ENCODE measurements at regions not wholly inside any gene's neighbourhood (a gene's known extent, or its start where the extent isn't known, plus 50 kb on each side); places are given as distances from the start of the nearest gene placed in this dataset.

DNA sequence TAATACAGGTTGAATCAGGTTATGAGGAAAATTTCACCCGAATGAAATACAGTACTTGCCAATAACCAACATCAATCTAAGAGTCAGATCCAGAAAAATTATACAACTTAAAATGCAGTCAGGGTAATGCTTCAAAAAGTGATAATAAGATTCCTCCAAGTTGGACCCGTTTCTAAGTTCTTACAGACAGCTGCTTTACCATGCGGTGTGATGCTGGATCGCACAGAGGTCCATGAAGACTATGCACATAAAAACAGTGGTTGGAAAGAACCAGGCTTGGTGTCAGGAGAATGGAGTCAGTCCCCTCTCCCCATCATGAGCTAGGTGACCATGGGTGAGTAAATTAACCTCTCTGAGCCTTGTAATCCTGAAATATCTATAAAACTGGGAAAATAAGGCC is 261.3 kb downstream of the QDPR start:
- no peak for ATAC-seq
- BruUV-seq (replicated peaks): no TSS peak
- 29% methylated on average over 4 of the region's 4 CpGs for WGBS (ENCODE audit: insufficient coverage, insufficient replicate concordance, low lambda C conversion rate, missing lambda C conversion rate)
- Histone ChIP-seq H3K79me2 (ENCODE audit: control insufficient read depth, insufficient read depth, low read length) (no peaks in the 10 kb centered on the region), H3K9ac (ENCODE audit: control insufficient read depth, insufficient read depth, low read length) (no peak overlapping the region), H3K9me3 (replicated peaks; ENCODE audit: control insufficient read depth, insufficient read depth, low read length) (no peaks in the 10 kb centered on the region), H3K4me3 (no peak overlapping the region), H3K4me2 (ENCODE audit: control insufficient read depth, insufficient read depth) (no peak overlapping the region), H3K27ac (ENCODE audit: control insufficient read depth, insufficient read depth) (no peak overlapping the region), H3K36me3 (ENCODE audit: control insufficient read depth in 2 of 2, insufficient read depth in 2 of 2, low read length in 1 of 2) (no peaks in the 10 kb centered on the region), H3K4me1 (ENCODE audit: control insufficient read depth, insufficient read depth, low read length) (no peaks in the 10 kb centered on the region), H3K27me3 (replicated peaks in 1 of 2; ENCODE audit: control insufficient read depth in 2 of 2, insufficient read depth in 2 of 2, low read length in 1 of 2) (no peaks in the 10 kb centered on the region), H4K20me1 (ENCODE audit: control insufficient read depth, insufficient read depth) (no peaks in the 10 kb centered on the region), H2AFZ (ENCODE audit: control insufficient read depth, low read depth, low read length) (no peak overlapping the region)
- POLR2A ChIA-PET: no interaction called here
- TF ChIP-seq CHD1 (IDR thresholded peaks at IDR 0.05; ENCODE audit: low read depth, low read length): no peak
- TF ChIP-seq HCFC1 (IDR thresholded peaks at IDR 0.05; ENCODE audit: low read length): no peak
- TF ChIP-seq, protein P1, sequence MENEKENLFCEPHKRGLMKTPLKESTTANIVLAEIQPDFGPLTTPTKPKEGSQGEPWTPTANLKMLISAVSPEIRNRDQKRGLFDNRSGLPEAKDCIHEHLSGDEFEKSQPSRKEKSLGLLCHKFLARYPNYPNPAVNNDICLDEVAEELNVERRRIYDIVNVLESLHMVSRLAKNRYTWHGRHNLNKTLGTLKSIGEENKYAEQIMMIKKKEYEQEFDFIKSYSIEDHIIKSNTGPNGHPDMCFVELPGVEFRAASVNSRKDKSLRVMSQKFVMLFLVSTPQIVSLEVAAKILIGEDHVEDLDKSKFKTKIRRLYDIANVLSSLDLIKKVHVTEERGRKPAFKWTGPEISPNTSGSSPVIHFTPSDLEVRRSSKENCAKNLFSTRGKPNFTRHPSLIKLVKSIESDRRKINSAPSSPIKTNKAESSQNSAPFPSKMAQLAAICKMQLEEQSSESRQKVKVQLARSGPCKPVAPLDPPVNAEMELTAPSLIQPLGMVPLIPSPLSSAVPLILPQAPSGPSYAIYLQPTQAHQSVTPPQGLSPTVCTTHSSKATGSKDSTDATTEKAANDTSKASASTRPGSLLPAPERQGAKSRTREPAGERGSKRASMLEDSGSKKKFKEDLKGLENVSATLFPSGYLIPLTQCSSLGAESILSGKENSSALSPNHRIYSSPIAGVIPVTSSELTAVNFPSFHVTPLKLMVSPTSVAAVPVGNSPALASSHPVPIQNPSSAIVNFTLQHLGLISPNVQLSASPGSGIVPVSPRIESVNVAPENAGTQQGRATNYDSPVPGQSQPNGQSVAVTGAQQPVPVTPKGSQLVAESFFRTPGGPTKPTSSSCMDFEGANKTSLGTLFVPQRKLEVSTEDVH (IDR thresholded peaks at IDR 0.05; ENCODE audit: low read depth, partially characterized antibody): no peak
- TF ChIP-seq NFYA (IDR thresholded peaks at IDR 0.05; ENCODE audit: borderline replicate concordance, low read depth, low read length): no peak
- no peak for TF ChIP-seq CREM (IDR thresholded peaks at IDR 0.05; ENCODE audit: low read depth)
- TF ChIP-seq RELA (IDR thresholded peaks at IDR 0.05; ENCODE audit: borderline replicate concordance, partially characterized antibody): no peak
- no peak for TF ChIP-seq ESRRA (IDR thresholded peaks at IDR 0.05; ENCODE audit: low read length)
- TF ChIP-seq MXI1 (IDR thresholded peaks at IDR 0.05; ENCODE audit: low read depth, low read length): no peak
- no peak for TF ChIP-seq TCF12 (IDR thresholded peaks at IDR 0.05; ENCODE audit: low read depth, low read length)
- TF ChIP-seq ZNF384 (IDR thresholded peaks at IDR 0.05; ENCODE audit: borderline replicate concordance, low read depth, low read length): no peak
- TF ChIP-seq PAX5 (IDR thresholded peaks at IDR 0.05; ENCODE audit: borderline replicate concordance, low read depth, low read length): no peak
- TF ChIP-seq, protein P2, sequence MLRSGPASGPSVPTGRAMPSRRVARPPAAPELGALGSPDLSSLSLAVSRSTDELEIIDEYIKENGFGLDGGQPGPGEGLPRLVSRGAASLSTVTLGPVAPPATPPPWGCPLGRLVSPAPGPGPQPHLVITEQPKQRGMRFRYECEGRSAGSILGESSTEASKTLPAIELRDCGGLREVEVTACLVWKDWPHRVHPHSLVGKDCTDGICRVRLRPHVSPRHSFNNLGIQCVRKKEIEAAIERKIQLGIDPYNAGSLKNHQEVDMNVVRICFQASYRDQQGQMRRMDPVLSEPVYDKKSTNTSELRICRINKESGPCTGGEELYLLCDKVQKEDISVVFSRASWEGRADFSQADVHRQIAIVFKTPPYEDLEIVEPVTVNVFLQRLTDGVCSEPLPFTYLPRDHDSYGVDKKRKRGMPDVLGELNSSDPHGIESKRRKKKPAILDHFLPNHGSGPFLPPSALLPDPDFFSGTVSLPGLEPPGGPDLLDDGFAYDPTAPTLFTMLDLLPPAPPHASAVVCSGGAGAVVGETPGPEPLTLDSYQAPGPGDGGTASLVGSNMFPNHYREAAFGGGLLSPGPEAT (IDR thresholded peaks at IDR 0.05; ENCODE audit: low read depth): no peak
- TF ChIP-seq ZZZ3 (IDR thresholded peaks at IDR 0.05; ENCODE audit: control insufficient read depth, insufficient read length, low read depth): no peak
- TF ChIP-seq, protein P3, sequence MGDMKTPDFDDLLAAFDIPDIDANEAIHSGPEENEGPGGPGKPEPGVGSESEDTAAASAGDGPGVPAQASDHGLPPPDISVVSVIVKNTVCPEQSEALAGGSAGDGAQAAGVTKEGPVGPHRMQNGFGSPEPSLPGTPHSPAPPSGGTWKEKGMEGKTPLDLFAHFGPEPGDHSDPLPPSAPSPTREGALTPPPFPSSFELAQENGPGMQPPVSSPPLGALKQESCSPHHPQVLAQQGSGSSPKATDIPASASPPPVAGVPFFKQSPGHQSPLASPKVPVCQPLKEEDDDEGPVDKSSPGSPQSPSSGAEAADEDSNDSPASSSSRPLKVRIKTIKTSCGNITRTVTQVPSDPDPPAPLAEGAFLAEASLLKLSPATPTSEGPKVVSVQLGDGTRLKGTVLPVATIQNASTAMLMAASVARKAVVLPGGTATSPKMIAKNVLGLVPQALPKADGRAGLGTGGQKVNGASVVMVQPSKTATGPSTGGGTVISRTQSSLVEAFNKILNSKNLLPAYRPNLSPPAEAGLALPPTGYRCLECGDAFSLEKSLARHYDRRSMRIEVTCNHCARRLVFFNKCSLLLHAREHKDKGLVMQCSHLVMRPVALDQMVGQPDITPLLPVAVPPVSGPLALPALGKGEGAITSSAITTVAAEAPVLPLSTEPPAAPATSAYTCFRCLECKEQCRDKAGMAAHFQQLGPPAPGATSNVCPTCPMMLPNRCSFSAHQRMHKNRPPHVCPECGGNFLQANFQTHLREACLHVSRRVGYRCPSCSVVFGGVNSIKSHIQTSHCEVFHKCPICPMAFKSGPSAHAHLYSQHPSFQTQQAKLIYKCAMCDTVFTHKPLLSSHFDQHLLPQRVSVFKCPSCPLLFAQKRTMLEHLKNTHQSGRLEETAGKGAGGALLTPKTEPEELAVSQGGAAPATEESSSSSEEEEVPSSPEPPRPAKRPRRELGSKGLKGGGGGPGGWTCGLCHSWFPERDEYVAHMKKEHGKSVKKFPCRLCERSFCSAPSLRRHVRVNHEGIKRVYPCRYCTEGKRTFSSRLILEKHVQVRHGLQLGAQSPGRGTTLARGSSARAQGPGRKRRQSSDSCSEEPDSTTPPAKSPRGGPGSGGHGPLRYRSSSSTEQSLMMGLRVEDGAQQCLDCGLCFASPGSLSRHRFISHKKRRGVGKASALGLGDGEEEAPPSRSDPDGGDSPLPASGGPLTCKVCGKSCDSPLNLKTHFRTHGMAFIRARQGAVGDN (IDR thresholded peaks at IDR 0.05): no peak
- TF ChIP-seq BCL11A (IDR thresholded peaks at IDR 0.05; ENCODE audit: low read depth, low read length): no peak
- TF ChIP-seq EGR1 (IDR thresholded peaks at IDR 0.05; ENCODE audit: borderline replicate concordance in 1 of 2, low read depth in 2 of 2, low read length in 2 of 2): no peak
- TF ChIP-seq FOXK2 (IDR thresholded peaks at IDR 0.05): no peak
- TF ChIP-seq SPI1 (IDR thresholded peaks at IDR 0.05; ENCODE audit: borderline replicate concordance, insufficient read depth, low read depth, low read length): no peak
- in situ Hi-C loops (cut with MboI) (no loop called here), intact Hi-C loops (cut with micrococcal nuclease; ENCODE audit: unreplicated experiment) (no loop called here)
- RAD21 ChIA-PET (ENCODE audit: unreplicated experiment): no interaction called here
- DNase-seq (ENCODE audit: low read depth, low spot score): no peak
- no peak for FAIRE-seq
- SMC1A ChIA-PET (ENCODE audit: uncharacterized antibody, unreplicated experiment): interaction anchor here (1.3 kb wide), 1 partner anchor 196 kb away, joined by 3 read pairs; no protein-coding TSS in a partner anchor
- CTCF ChIA-PET: interaction anchor here (0.6 to 1.4 kb wide), 2 partner anchors 15 to 74 kb away, joined by 3 read pairs; no protein-coding TSS in a partner anchor
